ENCODE measurements at regions not wholly inside any gene's neighbourhood (a gene's known extent, or its start where the extent isn't known, plus 50 kb on each side); places are given as distances from the start of the nearest gene placed in this dataset.

DNA sequence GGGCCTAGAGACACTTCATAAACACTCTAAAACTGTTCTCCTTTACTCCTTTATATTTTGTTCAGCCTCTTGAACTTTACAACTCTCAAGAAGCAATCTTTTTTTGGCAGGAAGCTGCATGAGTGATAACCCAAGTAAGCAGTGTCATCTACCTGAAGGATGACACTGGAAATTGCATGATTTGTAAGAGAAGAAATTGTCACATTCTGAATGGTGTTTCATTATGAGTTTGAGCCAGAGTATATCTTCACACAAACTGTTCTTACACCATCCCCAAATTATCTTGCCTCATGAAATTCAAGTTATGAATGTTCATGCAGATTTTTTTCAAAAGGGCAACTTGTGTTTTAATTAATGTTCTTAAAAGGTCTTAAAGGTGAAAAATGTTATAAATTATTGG lies 799.3 kb downstream of the TBC1D32 start:
- CTCF ChIA-PET: no interaction called here
- POLR2A ChIA-PET: no interaction called here
- no peak for DNase-seq (ENCODE audit: extremely low spot score)
- TF ChIP-seq, protein P1, sequence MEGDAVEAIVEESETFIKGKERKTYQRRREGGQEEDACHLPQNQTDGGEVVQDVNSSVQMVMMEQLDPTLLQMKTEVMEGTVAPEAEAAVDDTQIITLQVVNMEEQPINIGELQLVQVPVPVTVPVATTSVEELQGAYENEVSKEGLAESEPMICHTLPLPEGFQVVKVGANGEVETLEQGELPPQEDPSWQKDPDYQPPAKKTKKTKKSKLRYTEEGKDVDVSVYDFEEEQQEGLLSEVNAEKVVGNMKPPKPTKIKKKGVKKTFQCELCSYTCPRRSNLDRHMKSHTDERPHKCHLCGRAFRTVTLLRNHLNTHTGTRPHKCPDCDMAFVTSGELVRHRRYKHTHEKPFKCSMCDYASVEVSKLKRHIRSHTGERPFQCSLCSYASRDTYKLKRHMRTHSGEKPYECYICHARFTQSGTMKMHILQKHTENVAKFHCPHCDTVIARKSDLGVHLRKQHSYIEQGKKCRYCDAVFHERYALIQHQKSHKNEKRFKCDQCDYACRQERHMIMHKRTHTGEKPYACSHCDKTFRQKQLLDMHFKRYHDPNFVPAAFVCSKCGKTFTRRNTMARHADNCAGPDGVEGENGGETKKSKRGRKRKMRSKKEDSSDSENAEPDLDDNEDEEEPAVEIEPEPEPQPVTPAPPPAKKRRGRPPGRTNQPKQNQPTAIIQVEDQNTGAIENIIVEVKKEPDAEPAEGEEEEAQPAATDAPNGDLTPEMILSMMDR (IDR thresholded peaks at IDR 0.05; ENCODE audit: control extremely low read depth, extremely low read depth, low read depth, missing control alignments): no peak

DNA sequence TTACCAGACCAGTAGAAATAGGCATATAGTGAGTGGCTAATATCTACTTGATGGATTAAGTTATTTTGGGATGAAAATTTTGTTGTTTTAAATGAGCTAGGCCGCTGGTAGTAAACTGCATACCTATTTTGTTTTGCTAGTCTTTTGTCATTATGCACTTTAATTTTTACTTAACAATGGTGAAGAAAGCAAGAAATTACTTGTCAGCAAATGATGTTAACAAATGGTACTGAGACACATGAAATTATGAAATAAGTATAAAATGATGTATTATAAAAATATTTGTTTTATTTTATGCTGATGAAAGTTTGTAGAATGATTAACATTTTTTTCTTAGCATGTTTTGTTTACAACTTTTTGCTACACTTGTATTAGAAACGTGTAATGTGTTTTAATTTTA lies 807.7 kb downstream of the TBC1D32 start:
- DNase-seq (ENCODE audit: extremely low spot score): no peak
- POLR2A ChIA-PET: no interaction called here
- CTCF ChIA-PET: no interaction called here
- TF ChIP-seq, protein P1 (IDR thresholded peaks at IDR 0.05; ENCODE audit: control extremely low read depth, extremely low read depth, low read depth, missing control alignments): no peak

DNA sequence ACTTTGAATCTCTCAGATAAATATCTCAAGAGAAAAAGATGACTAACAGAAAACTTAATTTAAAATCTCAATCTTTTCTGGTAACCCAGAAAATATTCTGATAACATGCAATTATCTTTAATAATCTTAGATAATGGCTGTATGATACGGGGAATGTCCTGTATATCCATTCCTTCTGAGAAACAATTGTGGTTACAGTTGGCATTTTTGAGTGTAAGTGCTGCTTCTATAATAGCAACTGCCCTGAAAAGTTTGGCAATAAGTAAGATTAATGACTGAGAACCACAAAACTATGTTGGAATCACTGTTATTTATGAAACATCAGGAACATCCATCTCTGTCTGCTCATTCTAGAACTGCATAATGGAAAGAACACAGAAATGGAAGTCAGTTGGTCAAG lies 819.7 kb downstream of the TBC1D32 start:
- POLR2A ChIA-PET: no interaction called here
- CTCF ChIA-PET: no interaction called here
- no peak for DNase-seq (ENCODE audit: extremely low spot score)
- TF ChIP-seq, protein P1 (IDR thresholded peaks at IDR 0.05; ENCODE audit: control extremely low read depth, extremely low read depth, low read depth, missing control alignments): no peak

DNA sequence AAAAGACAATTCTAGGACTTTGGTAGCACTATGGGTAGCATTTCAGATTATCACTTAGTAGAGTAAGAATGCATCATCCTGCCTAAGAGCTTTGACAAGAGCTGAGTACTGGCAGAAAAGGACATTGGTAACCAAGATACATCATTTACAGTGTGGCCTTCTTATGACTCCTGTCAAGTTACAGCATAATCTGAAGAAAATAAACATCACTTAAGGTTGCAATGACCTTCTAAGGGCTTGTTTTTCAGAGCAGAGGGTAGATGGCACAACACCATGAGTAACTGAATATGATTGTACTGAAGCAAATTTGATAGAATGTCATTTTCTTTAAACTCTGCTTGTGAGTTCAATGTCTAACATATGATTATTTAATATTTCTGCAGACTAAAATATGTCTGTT lies 822.6 kb downstream of the TBC1D32 start:
- TF ChIP-seq, protein P1 (IDR thresholded peaks at IDR 0.05; ENCODE audit: control extremely low read depth, extremely low read depth, low read depth, missing control alignments): no peak
- ChIA-PET CTCF (no interaction called here), POLR2A (no interaction called here)
- no peak for DNase-seq (ENCODE audit: extremely low spot score)

DNA sequence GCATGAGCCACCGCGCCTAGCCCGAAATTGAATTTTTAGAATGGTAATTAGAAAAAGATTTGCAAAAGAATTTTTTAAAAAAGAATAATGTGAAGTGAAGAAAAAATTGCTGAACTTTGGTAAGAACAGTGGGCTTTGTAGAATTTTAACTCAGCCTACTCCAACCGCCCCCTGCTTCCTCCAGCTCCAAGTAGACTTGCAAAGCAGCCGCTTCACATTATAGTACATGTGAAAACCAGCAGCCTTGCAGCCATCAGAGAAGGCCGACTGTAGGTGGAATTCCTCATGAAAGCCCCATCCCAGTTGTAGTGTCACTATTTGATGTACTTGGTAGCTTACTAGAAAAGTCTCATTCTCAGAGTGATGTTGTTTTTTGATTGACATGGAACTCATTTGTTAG lies 835.6 kb downstream of the TBC1D32 start:
- CTCF ChIA-PET: no interaction called here
- DNase-seq (ENCODE audit: extremely low spot score): no peak
- TF ChIP-seq, protein P1 (IDR thresholded peaks at IDR 0.05; ENCODE audit: control extremely low read depth, extremely low read depth, low read depth, missing control alignments): no peak
- POLR2A ChIA-PET: no interaction called here

DNA sequence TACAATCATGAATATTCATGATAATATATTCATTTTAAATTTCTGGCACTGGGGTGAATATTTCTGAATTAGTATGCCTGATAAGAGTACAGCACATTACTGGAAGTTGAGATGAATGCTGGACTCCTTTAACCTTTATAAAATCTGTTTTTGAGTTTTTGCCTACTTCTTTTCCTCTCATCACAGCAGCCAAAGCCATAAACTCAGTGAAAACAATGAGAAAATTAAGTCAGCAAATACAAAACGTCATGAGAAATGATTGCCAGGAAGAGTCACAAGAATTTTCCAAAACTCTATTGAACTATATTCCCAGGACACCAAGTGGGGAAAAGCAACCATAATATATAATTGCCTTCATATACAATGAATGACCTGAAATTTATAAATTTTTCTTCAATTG lies 837.6 kb downstream of the TBC1D32 start:
- POLR2A ChIA-PET: no interaction called here

More for the DNA sequence above, 837.6 kb downstream of the TBC1D32 start:
- TF ChIP-seq, protein P1 (IDR thresholded peaks at IDR 0.05; ENCODE audit: control extremely low read depth, extremely low read depth, low read depth, missing control alignments): no peak
- no peak for DNase-seq (ENCODE audit: extremely low spot score)
- CTCF ChIA-PET: no interaction called here

All from GM10248 (cell line).